Keratinocyte (primary cell): ENCODE measurements at regions not wholly inside any gene's neighbourhood (a gene's known extent, or its start where the extent isn't known, plus 50 kb on each side); places are given as distances from the start of the nearest gene placed in this dataset.

ENCODE experiments used
- EZH2 ChIP-seq: IDR thresholded peaks from one replicate; pipeline ENCODE4 v1.6.1; 2012; ENCODE audit warnings: inconsistent platforms, mild to moderate bottlenecking, low read length, moderate library complexity
- TF ChIP-seq, protein P1 (sequence below), 3 experiments: IDR thresholded peaks in 1 of 3; conservative IDR thresholded peaks in 1 of 3; optimal IDR thresholded peaks in 1 of 3; 2 replicates in 2 of 3; 3 replicates in 1 of 3; pipeline versions ENCODE3 to v1.5.1; 2011; ENCODE audit warnings: low read length in 3 of 3, mild to moderate bottlenecking in 3 of 3, moderate library complexity in 2 of 3, control low read depth in 1 of 3, inconsistent platforms in 1 of 3; ENCODE audit not compliant: insufficient read depth in 2 of 3; ENCODE audit errors: extremely low read depth in 1 of 3

DNA sequence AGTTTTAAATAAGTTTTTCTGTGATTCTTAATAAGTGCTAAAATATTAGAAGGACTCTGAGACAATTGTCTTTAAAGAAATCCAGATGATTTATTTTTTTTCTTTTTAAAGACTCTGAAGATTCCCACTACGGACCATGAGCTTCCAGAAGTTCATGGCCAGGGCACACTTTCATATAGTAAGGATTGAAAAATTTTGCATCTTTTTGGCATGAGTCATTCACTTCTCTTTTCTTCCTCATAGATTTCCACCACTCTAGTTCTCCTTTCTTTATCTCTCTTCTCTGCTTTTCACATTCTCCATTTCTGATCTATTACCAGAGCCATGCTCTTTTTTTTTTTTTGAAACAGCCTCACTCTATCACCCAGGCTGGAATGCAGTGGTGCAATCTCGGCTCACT is 385.8 kb downstream of the FLRT2 start:
- TF ChIP-seq, protein P1, sequence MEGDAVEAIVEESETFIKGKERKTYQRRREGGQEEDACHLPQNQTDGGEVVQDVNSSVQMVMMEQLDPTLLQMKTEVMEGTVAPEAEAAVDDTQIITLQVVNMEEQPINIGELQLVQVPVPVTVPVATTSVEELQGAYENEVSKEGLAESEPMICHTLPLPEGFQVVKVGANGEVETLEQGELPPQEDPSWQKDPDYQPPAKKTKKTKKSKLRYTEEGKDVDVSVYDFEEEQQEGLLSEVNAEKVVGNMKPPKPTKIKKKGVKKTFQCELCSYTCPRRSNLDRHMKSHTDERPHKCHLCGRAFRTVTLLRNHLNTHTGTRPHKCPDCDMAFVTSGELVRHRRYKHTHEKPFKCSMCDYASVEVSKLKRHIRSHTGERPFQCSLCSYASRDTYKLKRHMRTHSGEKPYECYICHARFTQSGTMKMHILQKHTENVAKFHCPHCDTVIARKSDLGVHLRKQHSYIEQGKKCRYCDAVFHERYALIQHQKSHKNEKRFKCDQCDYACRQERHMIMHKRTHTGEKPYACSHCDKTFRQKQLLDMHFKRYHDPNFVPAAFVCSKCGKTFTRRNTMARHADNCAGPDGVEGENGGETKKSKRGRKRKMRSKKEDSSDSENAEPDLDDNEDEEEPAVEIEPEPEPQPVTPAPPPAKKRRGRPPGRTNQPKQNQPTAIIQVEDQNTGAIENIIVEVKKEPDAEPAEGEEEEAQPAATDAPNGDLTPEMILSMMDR (optimal IDR thresholded peaks at IDR 0.05 in 1 of 3, IDR thresholded peaks at IDR 0.05 in 1 of 3, conservative IDR thresholded peaks at IDR 0.05 in 1 of 3; ENCODE audit: extremely low read depth in 1 of 3, insufficient read depth in 2 of 3, low read length in 3 of 3): no peak
- TF ChIP-seq EZH2: no peak
